ENCODE measurements at regions not wholly inside any gene's neighbourhood (a gene's known extent, or its start where the extent isn't known, plus 50 kb on each side); places are given as distances from the start of the nearest gene placed in this dataset.
"Not testable (repeated sequence)": the region's sequence is repeated elsewhere in the genome, so short reads cannot be mapped to it uniquely, and the experiment has no call there.

DNA sequence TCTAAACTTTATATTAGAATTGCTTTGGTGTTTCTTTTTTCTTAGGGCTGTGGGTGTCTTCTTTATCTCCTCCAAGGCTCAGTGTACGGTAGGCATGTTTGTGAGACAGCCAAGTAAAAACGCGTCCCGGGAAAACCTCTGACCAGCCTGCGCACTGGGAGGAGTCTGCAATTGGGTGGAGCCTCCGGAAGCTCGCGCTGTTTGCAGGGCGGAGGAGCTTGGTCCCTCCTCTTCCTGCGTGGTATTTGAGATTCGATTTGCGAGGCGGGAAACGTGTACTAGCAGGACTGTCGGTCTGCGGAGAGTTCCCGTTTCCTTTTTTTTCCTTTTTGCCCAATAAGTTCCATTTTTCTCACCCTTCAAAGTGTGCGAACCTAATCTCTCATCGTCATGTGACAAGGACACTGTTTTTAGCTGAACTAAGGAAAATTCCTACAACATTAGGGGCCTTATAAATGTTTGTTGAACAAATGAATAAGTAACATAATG, 182.1 kb upstream of the OTX2 start:
- no peak for DNase-seq

- DNase-seq = not testable (repeated sequence)
These were observed 180.8 kb upstream of the OTX2 start for GRCh38 chr14:56990991-56991627.

DNA sequence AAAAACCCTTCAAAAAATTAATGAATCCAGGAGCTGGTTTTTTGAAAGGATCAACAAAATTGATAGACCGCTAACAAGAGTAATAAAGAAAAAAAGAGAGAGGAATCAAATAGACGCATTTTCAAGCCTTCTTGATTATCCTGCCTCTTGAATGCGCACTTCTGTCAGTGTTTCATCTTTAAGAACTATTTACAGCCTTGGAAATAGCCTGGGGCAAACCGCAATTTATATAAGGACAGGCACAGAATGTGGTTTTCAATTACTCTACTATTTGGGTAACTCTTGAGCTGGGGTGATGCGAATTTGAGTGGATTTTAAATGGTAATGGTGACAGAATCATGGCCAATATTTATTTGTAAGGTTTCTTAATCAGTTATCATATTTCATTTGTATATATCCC, 179.1 kb upstream of the OTX2 start:
- DNase-seq = no peak

GRCh38 chr14:56979936-56980335, 169.7 kb upstream of the OTX2 start:
- no peak for DNase-seq

- no peak for DNase-seq
These were observed 165.9 kb upstream of the OTX2 start for GRCh38 chr14:56976211-56976610.

DNA sequence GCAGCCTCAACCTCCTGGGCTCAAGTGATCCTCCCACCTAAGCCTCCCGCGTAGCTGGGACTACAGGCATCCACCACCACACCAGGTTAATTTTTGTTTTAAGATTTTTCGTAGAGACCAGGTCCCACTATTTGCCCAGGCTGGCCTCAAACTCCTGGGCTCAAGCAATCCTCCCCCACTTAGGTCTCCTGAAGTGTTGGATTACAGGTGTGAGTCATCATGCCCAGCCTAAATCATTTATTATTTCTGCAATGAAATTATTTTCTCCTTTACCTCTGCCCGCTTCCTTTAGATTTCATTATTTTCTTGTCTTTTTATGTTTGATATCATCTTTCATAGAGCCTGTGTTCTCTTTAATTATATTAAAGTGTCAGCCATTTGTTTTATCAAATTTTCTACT, 165.2 kb upstream of the OTX2 start:
- no peak for DNase-seq

DNA sequence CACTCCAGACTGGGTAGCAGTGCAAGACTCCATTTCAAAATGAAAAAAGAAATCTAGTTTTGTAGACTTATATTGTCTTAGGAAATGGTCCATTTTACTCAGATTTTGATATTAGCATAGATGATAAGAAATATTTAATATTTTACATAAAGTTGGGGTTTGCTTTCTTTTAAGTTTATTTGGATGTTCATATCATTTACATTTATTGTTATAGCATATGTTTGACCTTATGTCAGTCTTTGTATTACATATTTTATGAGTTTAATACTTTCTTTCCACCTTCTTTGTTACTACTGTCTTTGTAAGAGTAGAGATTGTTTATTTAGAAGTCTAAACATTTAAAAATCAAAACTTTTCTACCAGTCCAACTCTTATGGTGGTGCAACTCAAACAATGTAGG, 162.7 kb upstream of the OTX2 start:
- no peak for DNase-seq

DNA sequence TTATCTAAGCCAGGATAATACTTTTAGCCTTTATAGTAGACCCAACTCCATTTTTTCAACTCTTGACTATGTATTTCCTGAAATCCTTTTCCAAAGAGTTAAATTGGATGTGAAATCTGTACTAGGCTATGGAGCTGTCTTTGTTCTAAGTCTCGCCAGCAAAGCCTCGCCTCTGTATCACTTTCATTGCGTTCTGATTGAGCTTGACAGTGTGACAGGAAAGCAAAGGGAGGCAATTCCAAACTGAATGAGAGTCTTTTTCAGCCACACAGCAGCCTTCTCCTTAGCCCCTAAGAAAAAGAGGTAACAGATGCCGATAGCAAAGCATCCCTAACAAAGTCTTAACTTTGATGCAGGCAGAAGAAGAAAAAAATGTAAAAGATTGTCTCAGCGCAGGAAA, 154.6 kb upstream of the OTX2 start:
- DNase-seq = no peak

DNA sequence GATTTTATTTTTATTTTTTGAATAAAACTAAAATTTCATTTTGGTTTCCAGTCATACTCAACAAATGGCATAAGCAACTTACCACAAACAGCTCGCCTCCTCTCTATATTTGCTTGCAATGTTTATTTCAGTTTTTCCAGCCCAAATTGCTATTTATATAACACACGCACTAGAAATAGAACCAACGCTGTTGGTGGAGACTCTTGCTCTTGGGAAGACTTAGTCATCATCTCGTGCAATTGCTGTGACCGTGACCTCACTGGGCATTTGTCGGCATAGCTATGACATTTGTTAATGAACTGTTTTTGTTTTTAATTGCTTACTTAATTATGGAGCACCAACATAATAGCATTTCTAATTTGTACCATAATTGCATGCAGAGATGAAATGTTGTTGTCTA, 153.1 kb upstream of the OTX2 start:
- DNase-seq = no peak

GRCh38 chr14:56962444-56963080, 152.3 kb upstream of the OTX2 start:
- DNase-seq = no peak

DNA sequence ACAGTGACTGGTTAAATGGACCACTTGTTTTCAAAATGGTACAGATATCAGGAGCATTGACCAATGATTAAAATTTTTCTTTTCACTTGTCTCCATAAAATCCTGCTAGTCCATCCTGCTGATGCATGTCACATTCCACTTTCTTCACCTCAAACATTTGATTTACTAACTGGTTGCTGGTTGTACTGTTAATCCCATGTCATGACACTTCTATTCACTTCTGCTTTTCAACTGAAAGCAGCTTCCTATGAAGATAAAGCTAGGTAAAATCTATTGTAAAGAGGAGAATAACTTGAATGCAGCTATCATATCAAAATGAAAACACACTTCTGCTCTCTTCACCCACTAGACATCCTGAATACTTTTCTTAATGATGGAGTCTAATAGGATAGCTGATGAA, 149.6 kb upstream of the OTX2 start:
- DNase-seq = no peak

GRCh38 chr14:56959121-56959520, 148.8 kb upstream of the OTX2 start:
- DNase-seq = no peak

DNA sequence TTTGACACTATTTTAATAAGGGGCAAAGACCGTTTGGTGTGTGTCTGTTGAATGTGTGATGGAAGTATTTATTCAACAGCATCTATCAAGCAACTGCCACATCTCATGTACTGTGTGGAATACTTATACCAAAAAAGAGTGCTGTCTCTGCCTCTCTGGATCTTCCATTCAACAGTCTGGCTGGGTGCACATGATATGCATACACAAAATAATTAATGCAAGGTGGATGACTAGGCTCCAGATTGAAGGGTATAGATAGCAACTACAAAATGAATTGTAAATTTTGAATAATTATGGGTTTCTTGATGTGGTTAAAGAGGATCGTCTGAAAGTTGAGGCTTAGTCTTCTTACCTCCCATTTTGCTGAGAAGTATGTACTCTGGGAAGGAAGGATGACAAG, 145.9 kb upstream of the OTX2 start:
- DNase-seq = no peak

- no peak for DNase-seq
These were observed 145.5 kb upstream of the OTX2 start for GRCh38 chr14:56955745-56956144.

GRCh38 chr14:56953884-56954283, 143.6 kb upstream of the OTX2 start:
- DNase-seq = no peak

- no peak for DNase-seq
These were observed 142.6 kb upstream of the OTX2 start for GRCh38 chr14:56952766-56953473.

- DNase-seq = no peak
These were observed 139.5 kb upstream of the OTX2 start for GRCh38 chr14:56949828-56950227.

- DNase-seq = no peak
These were observed 135.0 kb upstream of the OTX2 start for GRCh38 chr14:56945291-56945690.

DNA sequence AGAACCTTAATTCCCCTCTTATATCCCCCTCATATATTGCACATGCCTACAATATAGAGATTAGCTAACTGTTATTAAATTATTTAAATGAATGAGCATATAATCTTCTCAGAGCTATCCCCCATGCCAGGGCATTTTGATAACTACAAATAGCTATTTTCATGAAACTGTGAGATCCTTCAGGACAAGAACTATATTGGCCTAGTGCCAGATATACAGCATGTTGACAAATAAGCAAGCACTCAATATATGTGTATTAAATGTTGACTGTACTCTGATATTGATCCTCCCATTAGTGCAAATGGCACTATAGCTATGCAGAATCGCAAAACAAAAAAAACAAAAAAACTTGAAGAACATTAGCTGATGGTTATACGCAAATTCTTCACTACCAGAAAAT, 134.1 kb upstream of the OTX2 start:
- DNase-seq = no peak

DNA sequence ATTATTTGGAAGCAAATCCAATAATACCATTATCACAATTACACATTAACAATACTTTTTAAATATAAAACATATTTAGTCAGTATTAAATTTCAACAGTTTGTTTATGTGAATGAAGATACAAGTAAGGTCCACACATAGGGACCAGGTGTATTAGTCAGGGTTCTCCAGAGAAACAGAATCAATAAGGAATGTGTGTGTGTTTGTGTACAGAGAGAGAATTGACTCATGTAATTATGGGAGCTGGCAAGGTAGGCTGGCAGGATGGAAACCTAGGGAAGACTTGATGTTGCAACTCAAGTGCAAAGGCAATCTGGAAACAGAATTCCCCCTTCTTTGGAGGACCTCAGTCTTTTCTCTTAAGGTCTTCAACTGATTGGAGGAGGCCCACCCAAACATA, 123.2 kb upstream of the OTX2 start:
- no peak for DNase-seq

DNA sequence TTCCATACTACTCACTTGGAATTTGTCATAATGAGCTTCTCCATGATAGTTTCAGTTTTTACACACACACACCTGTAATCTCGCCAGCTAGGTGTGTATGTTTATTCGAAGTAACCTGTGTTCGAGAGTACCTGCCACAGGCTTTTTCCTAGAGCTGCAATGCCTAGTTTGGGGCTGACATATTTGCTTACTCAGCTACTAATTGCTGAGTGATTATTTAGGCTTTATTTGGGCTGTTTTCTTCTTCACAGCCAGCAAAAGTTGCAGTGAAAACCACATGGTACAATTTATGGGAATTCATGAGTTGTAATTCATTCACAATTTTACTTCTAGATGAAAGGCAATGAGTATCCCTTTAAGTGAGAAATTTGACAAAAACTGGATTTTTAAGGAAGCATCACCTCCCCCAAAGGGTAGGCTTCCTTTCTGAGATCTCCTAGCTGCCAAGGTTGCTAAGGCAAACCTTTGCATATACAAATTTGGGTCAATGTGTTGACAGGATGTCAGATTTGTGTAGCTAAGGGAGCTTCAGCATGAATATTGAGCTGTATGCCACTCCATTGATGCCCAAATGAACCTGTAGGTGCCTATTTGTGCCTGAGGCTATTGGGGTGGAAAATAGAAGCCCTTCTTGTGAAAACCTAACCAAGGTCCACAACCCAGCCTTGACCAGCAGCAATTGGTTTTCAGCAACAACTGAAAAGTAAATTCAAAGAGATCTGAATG, 108.7 kb upstream of the OTX2 start:
- DNase-seq = no peak

- DNase-seq = no peak
These were observed 95.0 kb upstream of the OTX2 start for GRCh38 chr14:56905282-56905681.

- no peak for DNase-seq
These were observed 93.2 kb upstream of the OTX2 start for GRCh38 chr14:56903304-56903969.

Data from NCI-H1930 (cell line).